ENCODE measurements at regions not wholly inside any gene's neighbourhood (a gene's known extent, or its start where the extent isn't known, plus 50 kb on each side); places are given as distances from the start of the nearest gene placed in this dataset.

DNA sequence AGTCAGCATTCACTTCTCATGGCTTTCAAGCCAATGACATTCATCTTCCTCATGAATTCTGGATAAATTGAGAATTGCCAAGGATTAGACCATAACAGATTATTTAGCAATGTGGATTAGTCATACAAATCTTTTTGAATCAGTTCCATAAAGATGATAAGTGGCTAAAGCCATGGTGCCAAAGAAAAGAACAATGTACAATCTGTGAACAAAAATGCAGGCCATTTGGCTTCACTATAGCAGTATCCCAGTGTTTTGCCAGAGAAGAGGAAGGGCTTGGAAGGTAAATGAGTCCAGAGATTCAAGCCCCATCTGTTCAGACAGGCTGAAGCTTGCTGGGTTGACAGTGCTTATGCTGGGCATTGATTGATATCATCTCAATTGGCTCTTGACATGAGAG, 376.4 kb upstream of the LRRC7 start:
- Histone ChIP-seq H3K79me1 (ENCODE audit: low read length) (no peaks in the 10 kb centered on the region), H3K9me3 (ENCODE audit: insufficient read depth, low read depth, low read length) (no peaks in the 10 kb centered on the region), H3K23ac (ENCODE audit: low read length) (no peak overlapping the region), H3K9ac (ENCODE audit: low read length) (no peak overlapping the region), H3K18ac (ENCODE audit: low read length) (no peak overlapping the region), H3K27me3 (ENCODE audit: insufficient read depth, low read length) (no peaks in the 10 kb centered on the region), H3K14ac (ENCODE audit: low read length) (no peak overlapping the region), H4K8ac (ENCODE audit: low read depth, low read length) (no peak overlapping the region), H3K79me2 (ENCODE audit: control insufficient read depth, insufficient read depth, low read length, poor library complexity) (no peaks in the 10 kb centered on the region), H3K4me1 (ENCODE audit: control insufficient read depth in 1 of 2, insufficient read depth in 2 of 2, low read length in 2 of 2) (no peaks in the 10 kb centered on the region), H3K4me3 (ENCODE audit: low read depth, low read length) (no peak overlapping the region), H3K36me3 (ENCODE audit: control insufficient read depth in 1 of 2, insufficient read depth in 2 of 2, low read length in 2 of 2) (no peaks in the 10 kb centered on the region), H4K91ac (ENCODE audit: low read depth, low read length) (no peak overlapping the region), H2BK5ac (ENCODE audit: low read depth, low read length, poor library complexity) (no peak overlapping the region), H3K4ac (ENCODE audit: low read depth, low read length) (no peak overlapping the region), H2AK5ac (ENCODE audit: low read length) (no peak overlapping the region), H3K4me2 (ENCODE audit: low read length) (no peak overlapping the region), H2BK120ac (ENCODE audit: insufficient read depth, low read length, poor library complexity) (no peak overlapping the region), H3K27ac (ENCODE audit: low read depth, low read length) (no peak overlapping the region), H2AFZ (ENCODE audit: insufficient read depth, low read length, poor library complexity) (no peak overlapping the region), H2BK12ac (ENCODE audit: low read length) (no peak overlapping the region), H4K12ac (ENCODE audit: low read depth, low read length) (no peak overlapping the region)
- DNase-seq = no peak

DNA sequence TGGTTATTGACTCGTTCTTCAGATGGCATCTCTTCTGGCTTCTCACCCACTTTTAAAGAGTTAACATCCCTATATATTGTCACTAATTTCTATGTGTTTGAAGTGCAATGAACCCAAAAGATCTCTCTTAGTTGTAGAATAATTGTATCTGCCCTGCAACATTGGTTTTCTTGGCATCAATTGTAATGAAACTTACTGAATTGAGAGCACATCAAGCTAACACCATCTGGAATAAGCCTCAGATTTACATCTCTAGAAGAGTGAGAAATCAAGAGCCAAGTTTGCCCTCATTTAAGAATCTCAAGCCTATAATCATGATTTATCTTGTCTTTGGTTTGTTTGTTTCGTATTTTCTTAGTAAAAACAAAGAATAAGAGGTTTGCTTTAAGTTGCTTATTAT, 372.6 kb upstream of the LRRC7 start:
- Histone ChIP-seq H3K14ac (ENCODE audit: low read length) (no peak overlapping the region), H2BK5ac (ENCODE audit: low read depth, low read length, poor library complexity) (no peak overlapping the region), H3K23ac (ENCODE audit: low read length) (no peak overlapping the region), H3K4me3 (ENCODE audit: low read depth, low read length) (no peak overlapping the region), H4K12ac (ENCODE audit: low read depth, low read length) (no peak overlapping the region), H3K18ac (ENCODE audit: low read length) (no peak overlapping the region), H2BK12ac (ENCODE audit: low read length) (no peak overlapping the region), H3K9me3 (ENCODE audit: insufficient read depth, low read depth, low read length) (no peaks in the 10 kb centered on the region), H4K8ac (ENCODE audit: low read depth, low read length) (no peak overlapping the region), H3K79me2 (ENCODE audit: control insufficient read depth, insufficient read depth, low read length, poor library complexity) (no peaks in the 10 kb centered on the region), H3K4ac (ENCODE audit: low read depth, low read length) (no peak overlapping the region), H3K4me1 (ENCODE audit: control insufficient read depth in 1 of 2, insufficient read depth in 2 of 2, low read length in 2 of 2) (no peaks in the 10 kb centered on the region), H3K27me3 (ENCODE audit: insufficient read depth, low read length) (no peaks in the 10 kb centered on the region), H3K27ac (ENCODE audit: low read depth, low read length) (no peak overlapping the region), H2BK120ac (ENCODE audit: insufficient read depth, low read length, poor library complexity) (no peak overlapping the region), H2AK5ac (ENCODE audit: low read length) (no peak overlapping the region), H4K91ac (ENCODE audit: low read depth, low read length) (no peak overlapping the region), H2AFZ (ENCODE audit: insufficient read depth, low read length, poor library complexity) (no peak overlapping the region), H3K36me3 (ENCODE audit: control insufficient read depth in 1 of 2, insufficient read depth in 2 of 2, low read length in 2 of 2) (no peaks in the 10 kb centered on the region), H3K4me2 (ENCODE audit: low read length) (no peak overlapping the region), H3K79me1 (ENCODE audit: low read length) (no peaks in the 10 kb centered on the region), H3K9ac (ENCODE audit: low read length) (no peak overlapping the region)
- WGBS (ENCODE audit: extremely low coverage, insufficient coverage, insufficient read length) = no CpG with 5 or more reads among the region's 2 CpGs
- no peak for DNase-seq

DNA sequence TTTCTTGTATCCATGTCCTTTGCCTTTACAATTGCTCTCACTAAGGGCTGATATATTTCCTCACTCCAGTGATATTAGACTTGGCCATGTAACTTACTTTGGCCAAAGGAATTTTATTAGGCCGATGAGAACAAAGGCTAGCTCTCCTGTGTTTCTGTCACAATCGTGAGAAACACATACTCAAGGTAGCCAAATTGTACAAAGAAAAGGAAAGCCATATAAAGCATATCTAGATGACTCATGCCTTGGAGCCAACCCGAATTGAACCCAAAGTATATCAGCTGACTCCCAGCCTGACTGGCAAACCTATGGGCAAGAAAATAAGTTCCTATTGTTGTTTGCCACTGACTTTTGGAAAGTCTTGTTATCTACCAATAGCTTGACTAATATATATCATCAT, 371.7 kb upstream of the LRRC7 start:
- no peak overlapping the region for H3K23ac ChIP-seq (ENCODE audit: low read length)
- H4K8ac ChIP-seq (ENCODE audit: low read depth, low read length) = no peak overlapping the region
- H3K27ac ChIP-seq (ENCODE audit: low read depth, low read length) = no peak overlapping the region
- no peak overlapping the region for H3K18ac ChIP-seq (ENCODE audit: low read length)
- no peak overlapping the region for H2BK12ac ChIP-seq (ENCODE audit: low read length)
- H3K27me3 ChIP-seq (ENCODE audit: insufficient read depth, low read length) = no peaks in the 10 kb centered on the region
- H3K4me1 ChIP-seq (ENCODE audit: control insufficient read depth in 1 of 2, insufficient read depth in 2 of 2, low read length in 2 of 2) = no peaks in the 10 kb centered on the region
- H3K79me2 ChIP-seq (ENCODE audit: control insufficient read depth, insufficient read depth, low read length, poor library complexity) = no peaks in the 10 kb centered on the region
- DNase-seq = no peak
- H2BK120ac ChIP-seq (ENCODE audit: insufficient read depth, low read length, poor library complexity) = no peak overlapping the region
- H4K91ac ChIP-seq (ENCODE audit: low read depth, low read length) = no peak overlapping the region
- H3K79me1 ChIP-seq (ENCODE audit: low read length) = no peaks in the 10 kb centered on the region
- no peak overlapping the region for H2AFZ ChIP-seq (ENCODE audit: insufficient read depth, low read length, poor library complexity)
- no peaks in the 10 kb centered on the region for H3K36me3 ChIP-seq (ENCODE audit: control insufficient read depth in 1 of 2, insufficient read depth in 2 of 2, low read length in 2 of 2)
- no peak overlapping the region for H3K4me2 ChIP-seq (ENCODE audit: low read length)
- no peaks in the 10 kb centered on the region for H3K9me3 ChIP-seq (ENCODE audit: insufficient read depth, low read depth, low read length)
- no peak overlapping the region for H3K9ac ChIP-seq (ENCODE audit: low read length)
- no peak overlapping the region for H3K4me3 ChIP-seq (ENCODE audit: low read depth, low read length)
- no peak overlapping the region for H3K14ac ChIP-seq (ENCODE audit: low read length)
- WGBS (ENCODE audit: extremely low coverage, insufficient coverage, insufficient read length) = no CpG with 5 or more reads among the region's 3 CpGs
- no peak overlapping the region for H2BK5ac ChIP-seq (ENCODE audit: low read depth, low read length, poor library complexity)
- H4K12ac ChIP-seq (ENCODE audit: low read depth, low read length) = no peak overlapping the region
- no peak overlapping the region for H3K4ac ChIP-seq (ENCODE audit: low read depth, low read length)
- H2AK5ac ChIP-seq (ENCODE audit: low read length) = no peak overlapping the region

DNA sequence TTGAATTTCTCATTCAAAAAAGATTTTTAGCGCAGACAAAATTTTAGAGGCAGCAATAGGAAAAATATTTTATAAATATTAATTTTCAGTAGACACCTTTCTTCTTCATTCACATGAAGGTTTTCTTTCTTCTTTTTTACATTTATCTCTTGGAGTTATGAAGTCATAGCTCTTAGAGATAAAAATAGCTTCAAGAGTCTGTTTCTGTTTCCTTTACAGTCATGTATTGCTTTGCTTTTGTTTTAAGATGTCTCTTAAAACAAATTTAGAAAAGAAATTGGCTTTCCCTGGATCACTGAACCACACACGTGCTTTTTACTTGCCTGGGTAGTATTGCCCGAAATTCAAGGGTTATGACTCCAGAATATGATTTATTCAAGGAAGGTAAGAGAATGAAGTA, 369.9 kb upstream of the LRRC7 start:
- no peak overlapping the region for H2AK5ac ChIP-seq (ENCODE audit: low read length)
- H3K4me1 ChIP-seq (ENCODE audit: control insufficient read depth in 1 of 2, insufficient read depth in 2 of 2, low read length in 2 of 2) = no peaks in the 10 kb centered on the region
- no peak overlapping the region for H3K4me2 ChIP-seq (ENCODE audit: low read length)
- H3K18ac ChIP-seq (ENCODE audit: low read length) = no peak overlapping the region
- H2BK120ac ChIP-seq (ENCODE audit: insufficient read depth, low read length, poor library complexity) = no peak overlapping the region
- no CpG with 5 or more reads among the region's 3 CpGs for WGBS (ENCODE audit: extremely low coverage, insufficient coverage, insufficient read length)
- no peaks in the 10 kb centered on the region for H3K9me3 ChIP-seq (ENCODE audit: insufficient read depth, low read depth, low read length)
- H3K27ac ChIP-seq (ENCODE audit: low read depth, low read length) = no peak overlapping the region
- no peak overlapping the region for H3K9ac ChIP-seq (ENCODE audit: low read length)
- H3K27me3 ChIP-seq (ENCODE audit: insufficient read depth, low read length) = no peaks in the 10 kb centered on the region
- H2BK5ac ChIP-seq (ENCODE audit: low read depth, low read length, poor library complexity) = no peak overlapping the region
- no peak overlapping the region for H4K8ac ChIP-seq (ENCODE audit: low read depth, low read length)
- no peak overlapping the region for H2AFZ ChIP-seq (ENCODE audit: insufficient read depth, low read length, poor library complexity)
- H4K12ac ChIP-seq (ENCODE audit: low read depth, low read length) = no peak overlapping the region
- no peak overlapping the region for H3K4ac ChIP-seq (ENCODE audit: low read depth, low read length)
- H3K79me2 ChIP-seq (ENCODE audit: control insufficient read depth, insufficient read depth, low read length, poor library complexity) = no peaks in the 10 kb centered on the region
- H3K36me3 ChIP-seq (ENCODE audit: control insufficient read depth in 1 of 2, insufficient read depth in 2 of 2, low read length in 2 of 2) = no peaks in the 10 kb centered on the region
- H3K4me3 ChIP-seq (ENCODE audit: low read depth, low read length) = no peak overlapping the region
- H3K23ac ChIP-seq (ENCODE audit: low read length) = no peak overlapping the region
- no peak overlapping the region for H3K14ac ChIP-seq (ENCODE audit: low read length)
- DNase-seq = no peak
- no peaks in the 10 kb centered on the region for H3K79me1 ChIP-seq (ENCODE audit: low read length)
- no peak overlapping the region for H2BK12ac ChIP-seq (ENCODE audit: low read length)
- no peak overlapping the region for H4K91ac ChIP-seq (ENCODE audit: low read depth, low read length)

DNA sequence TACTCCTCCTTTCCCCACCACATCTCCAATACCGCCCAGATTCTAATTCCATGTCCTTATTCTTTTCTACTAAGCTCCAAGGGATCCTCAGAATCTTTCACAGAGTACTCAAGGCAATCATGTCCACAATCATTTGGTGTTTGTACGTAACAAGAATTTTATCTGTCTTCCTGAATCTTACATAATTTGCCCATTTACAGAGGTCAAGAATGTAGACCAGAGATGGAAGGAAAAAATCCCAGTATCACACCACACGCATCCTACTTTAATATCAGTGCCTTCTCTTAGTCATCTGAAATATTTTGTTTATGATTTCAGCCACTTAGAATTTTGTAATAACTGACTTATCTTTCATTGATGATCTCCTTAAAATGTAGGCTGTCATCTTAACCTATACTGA, 366.0 kb upstream of the LRRC7 start:
- Histone ChIP-seq H3K27ac (ENCODE audit: low read depth, low read length) (no peak overlapping the region), H4K12ac (ENCODE audit: low read depth, low read length) (no peak overlapping the region), H3K9ac (ENCODE audit: low read length) (no peak overlapping the region), H3K4me3 (ENCODE audit: low read depth, low read length) (no peak overlapping the region), H4K8ac (ENCODE audit: low read depth, low read length) (no peak overlapping the region), H2BK120ac (ENCODE audit: insufficient read depth, low read length, poor library complexity) (no peak overlapping the region), H3K9me3 (ENCODE audit: insufficient read depth, low read depth, low read length) (no peaks in the 10 kb centered on the region), H3K79me1 (ENCODE audit: low read length) (no peaks in the 10 kb centered on the region), H3K36me3 (ENCODE audit: control insufficient read depth in 1 of 2, insufficient read depth in 2 of 2, low read length in 2 of 2) (no peaks in the 10 kb centered on the region), H2BK5ac (ENCODE audit: low read depth, low read length, poor library complexity) (no peak overlapping the region), H3K14ac (ENCODE audit: low read length) (no peak overlapping the region), H2AK5ac (ENCODE audit: low read length) (no peak overlapping the region), H3K79me2 (ENCODE audit: control insufficient read depth, insufficient read depth, low read length, poor library complexity) (no peaks in the 10 kb centered on the region), H3K4me2 (ENCODE audit: low read length) (no peak overlapping the region), H2AFZ (ENCODE audit: insufficient read depth, low read length, poor library complexity) (no peak overlapping the region), H3K18ac (ENCODE audit: low read length) (no peak overlapping the region), H3K4ac (ENCODE audit: low read depth, low read length) (no peak overlapping the region), H3K4me1 (ENCODE audit: control insufficient read depth in 1 of 2, insufficient read depth in 2 of 2, low read length in 2 of 2) (no peaks in the 10 kb centered on the region), H2BK12ac (ENCODE audit: low read length) (no peak overlapping the region), H4K91ac (ENCODE audit: low read depth, low read length) (no peak overlapping the region), H3K27me3 (ENCODE audit: insufficient read depth, low read length) (no peaks in the 10 kb centered on the region), H3K23ac (ENCODE audit: low read length) (no peak overlapping the region)
- peak; percentile 46 to 73 for DNase-seq
- no CpG with 5 or more reads among the region's 3 CpGs for WGBS (ENCODE audit: extremely low coverage, insufficient coverage, insufficient read length)

Measured in trophoblast cell (in vitro differentiated cells and primary cell).